ENCODE measurements at regions not wholly inside any gene's neighbourhood (a gene's known extent, or its start where the extent isn't known, plus 50 kb on each side); places are given as distances from the start of the nearest gene placed in this dataset.

DNA sequence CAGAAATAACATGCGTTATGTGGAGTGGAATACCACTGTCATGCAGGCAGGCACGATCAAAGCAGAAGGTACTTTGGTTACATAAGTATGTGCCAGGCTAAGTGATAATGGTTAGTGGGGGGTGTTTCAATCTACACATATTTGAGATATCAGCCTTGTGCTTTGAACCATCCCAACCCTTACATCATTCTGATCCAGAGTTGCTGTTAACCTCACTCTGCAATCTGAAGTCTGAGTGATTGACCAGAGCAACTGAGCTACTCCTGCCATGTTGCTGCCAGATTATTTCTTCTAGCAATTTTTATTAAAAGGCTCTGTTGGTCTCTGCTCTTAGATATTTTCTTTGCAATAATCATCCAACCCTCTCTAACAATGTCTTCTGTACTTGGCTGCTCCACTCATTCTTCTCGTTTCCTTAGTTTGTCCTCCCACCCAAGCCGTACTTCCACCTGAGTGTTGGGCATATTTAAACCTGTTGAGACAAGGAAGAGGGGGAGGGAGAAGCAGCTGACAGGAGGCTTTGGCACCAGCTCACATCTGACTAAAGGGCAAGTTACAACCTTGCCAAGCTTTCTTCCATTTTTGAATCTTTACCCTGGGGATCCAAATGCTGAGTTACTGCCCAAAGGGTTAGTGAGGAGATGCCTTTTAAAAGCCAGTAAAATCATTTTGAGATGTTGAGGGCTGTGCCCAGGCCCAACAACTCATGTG is 114.1 kb upstream of the SESN3 start:
- no peak for TF ChIP-seq EZH2phosphoT487 (IDR thresholded peaks at IDR 0.05; ENCODE audit: low read depth, severe bottlenecking, unreplicated experiment)
- TF ChIP-seq, protein P1, sequence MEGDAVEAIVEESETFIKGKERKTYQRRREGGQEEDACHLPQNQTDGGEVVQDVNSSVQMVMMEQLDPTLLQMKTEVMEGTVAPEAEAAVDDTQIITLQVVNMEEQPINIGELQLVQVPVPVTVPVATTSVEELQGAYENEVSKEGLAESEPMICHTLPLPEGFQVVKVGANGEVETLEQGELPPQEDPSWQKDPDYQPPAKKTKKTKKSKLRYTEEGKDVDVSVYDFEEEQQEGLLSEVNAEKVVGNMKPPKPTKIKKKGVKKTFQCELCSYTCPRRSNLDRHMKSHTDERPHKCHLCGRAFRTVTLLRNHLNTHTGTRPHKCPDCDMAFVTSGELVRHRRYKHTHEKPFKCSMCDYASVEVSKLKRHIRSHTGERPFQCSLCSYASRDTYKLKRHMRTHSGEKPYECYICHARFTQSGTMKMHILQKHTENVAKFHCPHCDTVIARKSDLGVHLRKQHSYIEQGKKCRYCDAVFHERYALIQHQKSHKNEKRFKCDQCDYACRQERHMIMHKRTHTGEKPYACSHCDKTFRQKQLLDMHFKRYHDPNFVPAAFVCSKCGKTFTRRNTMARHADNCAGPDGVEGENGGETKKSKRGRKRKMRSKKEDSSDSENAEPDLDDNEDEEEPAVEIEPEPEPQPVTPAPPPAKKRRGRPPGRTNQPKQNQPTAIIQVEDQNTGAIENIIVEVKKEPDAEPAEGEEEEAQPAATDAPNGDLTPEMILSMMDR (IDR thresholded peaks at IDR 0.05; ENCODE audit: poor library complexity) = no peak
